Smooth muscle cell (in vitro differentiated cells): ENCODE measurements at regions not wholly inside any gene's neighbourhood (a gene's known extent, or its start where the extent isn't known, plus 50 kb on each side); places are given as distances from the start of the nearest gene placed in this dataset.

Experiments used
- DNase-seq: peaks from one replicate; lab custom pipeline; 2025; ENCODE audit not compliant: unreplicated experiment; lab: John Stamatoyannopoulos, UW
- H2AFZ ChIP-seq: fragments of 200-600 bp; sonication (generic); 2 replicates; pipeline ENCODE4 v1.6.0; 2016; ENCODE audit warnings: antibody characterized with exemption, low read depth, mild to moderate bottlenecking
- H3F3A ChIP-seq: fragments of 200-600 bp; sonication (generic); 2 replicates; pipeline ENCODE4 v1.6.0; 2017; ENCODE audit warnings: antibody characterized with exemption, low read depth
- H3K27ac ChIP-seq: fragments of 200-600 bp; sonication (generic); 2 replicates; pipeline ENCODE4 v1.5.1; 2016; ENCODE audit warnings: low read depth, mild to moderate bottlenecking
- H3K27me3 ChIP-seq: fragments of 200-600 bp; sonication (generic); 2 replicates; pipeline ENCODE4 v1.6.1; 2016; ENCODE audit warnings: low read depth, mild to moderate bottlenecking
- H3K36me3 ChIP-seq: fragments of 200-600 bp; sonication (generic); 2 replicates; pipeline ENCODE4 v1.5.1; 2016; ENCODE audit warnings: low read depth
- H3K4me1 ChIP-seq: fragments of 200-600 bp; sonication (generic); 2 replicates; pipeline ENCODE4 v1.5.1; 2016; ENCODE audit warnings: low read depth
- H3K4me2 ChIP-seq: fragments of 200-600 bp; sonication (generic); 2 replicates; pipeline ENCODE4 v1.6.0; 2016; ENCODE audit warnings: mild to moderate bottlenecking
- H3K4me3 ChIP-seq: fragments of 200-600 bp; sonication (generic); 2 replicates; pipeline ENCODE4 v1.5.1; 2016; ENCODE audit warnings: mild to moderate bottlenecking
- H3K79me2 ChIP-seq: fragments of 200-600 bp; sonication (generic); 2 replicates; pipeline ENCODE4 v1.6.0; 2016; ENCODE audit warnings: low read depth, mild to moderate bottlenecking
- H3K9ac ChIP-seq: fragments of 200-600 bp; sonication (generic); 2 replicates; pipeline ENCODE4 v1.6.0; 2016; ENCODE audit warnings: low read depth
- H3K9me3 ChIP-seq: fragments of 200-600 bp; sonication (generic); replicated peaks from 2 replicates; pipeline ENCODE4 v1.5.1; 2016; ENCODE audit warnings: low read depth
- H4K20me1 ChIP-seq: fragments of 200-600 bp; sonication (generic); 2 replicates; pipeline ENCODE4 v1.6.0; 2016; ENCODE audit warnings: low read depth
- WGBS: methylation state at CpG from one replicate; pipeline ENCODE4 v1.1.7; 2016; ENCODE audit warnings: low lambda C conversion rate; 5-methylcytosine and 5-hydroxymethylcytosine counted together
- TF ChIP-seq, protein P1 (sequence below): fragments of 200-600 bp; sonication (generic); IDR thresholded peaks from 2 replicates; pipeline ENCODE4 v1.5.1; 2017; ENCODE audit warnings: borderline replicate concordance, mild to moderate bottlenecking, antibody characterized with exemption; ENCODE audit not compliant: insufficient read depth, poor library complexity, severe bottlenecking

DNA sequence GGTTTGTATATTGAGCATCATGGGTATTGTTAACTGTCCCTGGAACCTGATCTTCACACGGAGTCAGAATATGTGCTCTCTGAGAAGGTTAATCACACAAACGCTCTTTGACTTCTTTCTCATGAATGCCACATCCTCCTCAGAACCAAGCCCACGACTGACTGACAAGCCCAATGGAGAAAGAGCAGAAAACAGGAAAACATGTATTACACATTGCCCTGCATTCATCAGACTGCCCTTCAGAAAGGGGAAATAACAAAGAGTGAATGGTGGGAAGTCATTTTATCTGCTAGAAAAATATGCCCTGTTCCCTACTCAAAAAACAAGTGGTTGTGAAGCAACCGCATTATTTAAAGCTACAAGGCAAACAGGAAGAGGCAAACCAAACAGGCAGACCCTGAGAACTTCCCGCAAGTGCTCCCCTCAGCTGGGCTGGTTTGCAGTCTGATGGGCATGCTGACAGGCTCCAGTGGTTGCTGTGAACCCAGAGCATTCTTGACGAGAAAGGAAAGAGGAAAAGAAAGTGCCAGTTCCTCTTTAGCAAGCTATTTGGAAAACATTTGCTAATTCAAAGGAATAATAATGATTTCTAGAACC is 172.9 kb upstream of the SETBP1 start:
- no peak overlapping the region for H3K4me2 ChIP-seq
- H3K79me2 ChIP-seq, result no peaks in the 10 kb centered on the region
- H3K27ac ChIP-seq, result no peak overlapping the region
- no peak for DNase-seq
- no peak overlapping the region for H2AFZ ChIP-seq
- H3K36me3 ChIP-seq, result no peaks in the 10 kb centered on the region
- H3K9ac ChIP-seq, result no peak overlapping the region
- no peaks in the 10 kb centered on the region for H4K20me1 ChIP-seq
- 87% methylated on average over 6 of the region's 6 CpGs for WGBS
- no peaks in the 10 kb centered on the region for H3K9me3 ChIP-seq
- no peaks in the 10 kb centered on the region for H3F3A ChIP-seq
- no peak overlapping the region for H3K4me3 ChIP-seq
- TF ChIP-seq, protein P1, sequence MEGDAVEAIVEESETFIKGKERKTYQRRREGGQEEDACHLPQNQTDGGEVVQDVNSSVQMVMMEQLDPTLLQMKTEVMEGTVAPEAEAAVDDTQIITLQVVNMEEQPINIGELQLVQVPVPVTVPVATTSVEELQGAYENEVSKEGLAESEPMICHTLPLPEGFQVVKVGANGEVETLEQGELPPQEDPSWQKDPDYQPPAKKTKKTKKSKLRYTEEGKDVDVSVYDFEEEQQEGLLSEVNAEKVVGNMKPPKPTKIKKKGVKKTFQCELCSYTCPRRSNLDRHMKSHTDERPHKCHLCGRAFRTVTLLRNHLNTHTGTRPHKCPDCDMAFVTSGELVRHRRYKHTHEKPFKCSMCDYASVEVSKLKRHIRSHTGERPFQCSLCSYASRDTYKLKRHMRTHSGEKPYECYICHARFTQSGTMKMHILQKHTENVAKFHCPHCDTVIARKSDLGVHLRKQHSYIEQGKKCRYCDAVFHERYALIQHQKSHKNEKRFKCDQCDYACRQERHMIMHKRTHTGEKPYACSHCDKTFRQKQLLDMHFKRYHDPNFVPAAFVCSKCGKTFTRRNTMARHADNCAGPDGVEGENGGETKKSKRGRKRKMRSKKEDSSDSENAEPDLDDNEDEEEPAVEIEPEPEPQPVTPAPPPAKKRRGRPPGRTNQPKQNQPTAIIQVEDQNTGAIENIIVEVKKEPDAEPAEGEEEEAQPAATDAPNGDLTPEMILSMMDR, result no peak
- no peaks in the 10 kb centered on the region for H3K4me1 ChIP-seq
- H3K27me3 ChIP-seq, result no peaks in the 10 kb centered on the region

DNA sequence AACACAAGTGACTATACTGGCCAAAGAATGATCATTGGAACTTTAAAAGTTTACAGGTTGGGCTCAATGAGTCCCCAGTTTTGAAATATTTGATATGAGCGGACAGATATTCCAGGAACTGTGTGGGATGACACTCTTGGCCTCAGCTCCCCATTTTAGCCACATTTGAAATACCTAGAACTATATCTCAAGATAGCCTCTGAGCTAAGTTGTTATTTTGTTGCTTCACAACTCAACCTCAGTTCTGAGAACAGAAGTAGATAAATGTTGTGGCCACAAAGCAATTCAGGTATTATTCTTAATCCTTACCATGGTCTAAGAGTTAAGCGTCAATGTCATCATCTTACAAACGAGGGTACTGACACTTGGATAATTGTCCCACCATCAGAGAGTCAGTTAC is 172.2 kb upstream of the SETBP1 start:
- Histone ChIP-seq H3K27ac (no peak overlapping the region), H3K4me3 (no peak overlapping the region), H3K4me1 (no peaks in the 10 kb centered on the region), H3F3A (no peaks in the 10 kb centered on the region), H3K4me2 (no peak overlapping the region), H3K36me3 (no peaks in the 10 kb centered on the region), H4K20me1 (no peaks in the 10 kb centered on the region), H3K9ac (no peak overlapping the region), H2AFZ (no peak overlapping the region), H3K9me3 (no peaks in the 10 kb centered on the region), H3K27me3 (no peaks in the 10 kb centered on the region), H3K79me2 (no peaks in the 10 kb centered on the region)
- TF ChIP-seq, protein P1, result no peak
- 90% methylated on average over 3 of the region's 3 CpGs for WGBS
- DNase-seq, result no peak

DNA sequence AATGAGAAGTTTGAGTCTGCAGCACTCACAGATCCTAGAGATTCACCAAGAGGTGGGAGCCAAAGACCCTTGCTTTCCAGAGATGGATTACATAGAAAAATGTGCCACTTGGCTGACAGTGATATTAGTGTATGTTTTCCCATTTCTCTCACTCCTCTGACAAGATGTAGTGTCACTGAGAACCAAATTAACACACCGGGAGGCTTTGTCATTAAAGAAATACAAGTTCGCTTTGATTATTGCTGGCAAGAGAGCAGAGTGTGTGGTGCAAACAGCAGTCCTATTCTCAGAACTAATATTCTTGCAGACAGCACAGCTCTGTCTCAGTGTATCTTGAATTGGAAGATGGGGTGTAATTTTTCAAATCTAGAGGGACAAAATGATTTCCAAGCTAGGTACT is 171.6 kb upstream of the SETBP1 start:
- H4K20me1 ChIP-seq, result no peaks in the 10 kb centered on the region
- 100% methylated on average over 2 of the region's 2 CpGs for WGBS
- no peak overlapping the region for H3K4me2 ChIP-seq
- no peak overlapping the region for H3K9ac ChIP-seq
- no peaks in the 10 kb centered on the region for H3K36me3 ChIP-seq
- no peak overlapping the region for H3K4me3 ChIP-seq
- no peaks in the 10 kb centered on the region for H3F3A ChIP-seq
- no peaks in the 10 kb centered on the region for H3K79me2 ChIP-seq
- H3K27me3 ChIP-seq, result no peaks in the 10 kb centered on the region
- H3K4me1 ChIP-seq, result no peaks in the 10 kb centered on the region
- no peak overlapping the region for H3K27ac ChIP-seq
- H2AFZ ChIP-seq, result no peak overlapping the region
- TF ChIP-seq, protein P1, result no peak
- no peak for DNase-seq
- H3K9me3 ChIP-seq, result no peaks in the 10 kb centered on the region

DNA sequence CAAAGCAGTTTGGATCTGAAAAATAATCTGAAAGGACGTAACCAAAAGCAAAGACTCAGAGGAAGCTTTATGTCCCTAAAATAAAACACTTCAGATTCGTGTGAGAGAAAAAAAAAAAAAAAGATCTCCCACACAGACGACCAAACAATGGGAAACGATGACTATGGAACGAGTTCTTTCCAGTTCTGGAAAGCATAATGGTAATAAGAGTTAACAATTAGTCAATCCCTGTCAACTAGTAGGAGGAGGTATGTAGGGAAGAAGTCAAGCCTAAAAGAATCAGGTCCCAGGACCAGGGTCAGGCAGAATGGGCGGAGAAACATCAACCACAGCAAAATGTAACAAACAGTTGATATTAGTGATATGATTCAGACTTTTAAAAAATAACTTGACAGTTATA is 170.3 kb upstream of the SETBP1 start:
- Histone ChIP-seq H3K9me3 (no peaks in the 10 kb centered on the region), H3K4me1 (no peaks in the 10 kb centered on the region), H3K4me2 (no peak overlapping the region), H3K27me3 (no peaks in the 10 kb centered on the region), H3K27ac (no peak overlapping the region), H3K9ac (no peak overlapping the region), H3K4me3 (no peak overlapping the region), H2AFZ (no peak overlapping the region), H3K36me3 (no peaks in the 10 kb centered on the region), H4K20me1 (no peaks in the 10 kb centered on the region), H3F3A (no peaks in the 10 kb centered on the region), H3K79me2 (no peaks in the 10 kb centered on the region)
- no peak for DNase-seq
- 55% methylated on average over 6 of the region's 6 CpGs for WGBS
- TF ChIP-seq, protein P1, result no peak
